GM12874 (cell line): ENCODE measurements at regions not wholly inside any gene's neighbourhood (a gene's known extent, or its start where the extent isn't known, plus 50 kb on each side); places are given as distances from the start of the nearest gene placed in this dataset.
A peak's percentile ranks its signal among the peaks of the same experiment; 100 is the strongest.

Experiments
- TF ChIP-seq, protein P1 (sequence below): IDR thresholded peaks from 2 replicates; pipeline ENCODE4 v1.5.1; 2011; ENCODE audit warnings: low read depth, mild to moderate bottlenecking, control low read depth, low read length, moderate library complexity; ENCODE audit not compliant: insufficient read depth

DNA sequence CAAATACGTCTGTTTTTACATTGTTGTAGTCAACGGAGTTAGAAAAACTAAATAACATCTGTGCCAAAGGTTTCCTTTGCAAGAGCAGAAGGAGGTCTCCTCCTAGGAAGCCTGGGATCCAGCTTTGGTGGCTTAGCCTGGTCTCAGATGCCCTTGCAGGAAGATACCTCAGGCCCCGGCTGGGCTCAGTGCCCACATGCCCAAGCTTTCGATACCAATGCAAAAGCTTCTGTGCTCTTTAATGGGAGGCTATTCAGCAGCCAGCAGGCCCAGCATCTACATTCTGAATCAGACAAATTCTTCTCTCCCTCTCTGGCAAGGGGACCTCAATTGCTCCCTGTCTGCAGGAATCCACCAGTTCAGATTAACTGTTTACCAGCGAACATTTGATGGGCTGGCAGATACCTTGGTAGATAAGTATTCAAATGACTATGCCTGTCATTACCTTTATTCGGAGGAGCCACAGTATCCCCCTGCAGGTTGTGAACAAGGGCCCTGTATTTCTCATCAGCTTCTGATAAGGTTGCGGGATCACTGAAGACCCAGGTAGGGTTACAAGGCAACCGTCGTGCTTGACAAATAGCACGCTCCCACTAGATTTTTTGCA lies 180.1 kb upstream of the KBTBD8 start:
- TF ChIP-seq, protein P1, sequence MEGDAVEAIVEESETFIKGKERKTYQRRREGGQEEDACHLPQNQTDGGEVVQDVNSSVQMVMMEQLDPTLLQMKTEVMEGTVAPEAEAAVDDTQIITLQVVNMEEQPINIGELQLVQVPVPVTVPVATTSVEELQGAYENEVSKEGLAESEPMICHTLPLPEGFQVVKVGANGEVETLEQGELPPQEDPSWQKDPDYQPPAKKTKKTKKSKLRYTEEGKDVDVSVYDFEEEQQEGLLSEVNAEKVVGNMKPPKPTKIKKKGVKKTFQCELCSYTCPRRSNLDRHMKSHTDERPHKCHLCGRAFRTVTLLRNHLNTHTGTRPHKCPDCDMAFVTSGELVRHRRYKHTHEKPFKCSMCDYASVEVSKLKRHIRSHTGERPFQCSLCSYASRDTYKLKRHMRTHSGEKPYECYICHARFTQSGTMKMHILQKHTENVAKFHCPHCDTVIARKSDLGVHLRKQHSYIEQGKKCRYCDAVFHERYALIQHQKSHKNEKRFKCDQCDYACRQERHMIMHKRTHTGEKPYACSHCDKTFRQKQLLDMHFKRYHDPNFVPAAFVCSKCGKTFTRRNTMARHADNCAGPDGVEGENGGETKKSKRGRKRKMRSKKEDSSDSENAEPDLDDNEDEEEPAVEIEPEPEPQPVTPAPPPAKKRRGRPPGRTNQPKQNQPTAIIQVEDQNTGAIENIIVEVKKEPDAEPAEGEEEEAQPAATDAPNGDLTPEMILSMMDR, result no peak

DNA sequence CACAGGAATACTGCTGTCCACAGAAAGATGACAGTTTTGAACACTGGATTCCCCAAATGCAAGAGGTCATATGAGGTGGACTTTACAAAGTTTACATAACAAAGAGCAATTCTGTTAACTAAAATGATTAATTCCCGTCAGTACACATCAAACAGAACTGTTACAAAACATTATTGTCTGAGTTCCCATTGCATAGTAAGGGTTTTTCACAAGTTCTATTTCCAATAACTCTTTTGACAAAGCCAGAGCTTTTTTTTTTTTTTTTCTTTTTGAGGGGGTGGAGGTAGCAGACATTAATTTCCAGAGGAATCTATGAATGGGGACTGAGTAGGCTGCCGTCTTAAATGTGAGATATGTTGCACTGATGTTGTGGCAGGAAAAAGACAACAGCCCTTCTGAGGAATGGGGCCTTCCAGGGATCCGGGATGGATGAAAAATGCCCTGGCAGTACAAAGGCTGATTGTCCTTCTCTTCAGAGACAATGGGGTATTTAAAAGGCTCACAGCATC lies 178.1 kb upstream of the KBTBD8 start:
- TF ChIP-seq, protein P1, result no peak

GRCh38 chr3:66822186-66823008 lies 175.7 kb upstream of the KBTBD8 start:
- TF ChIP-seq, protein P1, result peak; percentile 79

- TF ChIP-seq, protein P1, result no peak
These were observed 175.1 kb upstream of the KBTBD8 start for GRCh38 chr3:66823009-66823397.

DNA sequence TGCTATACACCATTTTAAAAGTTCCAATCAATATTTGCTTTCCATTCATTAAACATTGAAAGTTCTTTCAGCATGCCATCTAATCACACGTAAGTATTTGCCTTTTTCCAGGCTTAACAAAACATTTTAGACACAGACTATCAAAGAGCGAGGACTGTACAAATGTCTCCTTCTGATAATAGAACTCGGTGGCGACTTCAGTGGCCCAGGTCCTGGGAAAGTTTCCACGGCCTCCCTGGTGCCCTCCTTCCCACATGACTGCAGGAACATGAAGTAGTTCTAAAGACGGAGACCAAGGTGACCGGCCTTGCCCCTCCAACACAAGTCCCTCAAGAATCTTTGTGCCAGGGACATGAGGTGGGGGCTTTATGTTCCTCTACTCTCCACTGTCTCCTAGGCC lies 174.6 kb upstream of the KBTBD8 start:
- TF ChIP-seq, protein P1, result no peak

- TF ChIP-seq, protein P1, result no peak
These were observed 172.7 kb upstream of the KBTBD8 start for GRCh38 chr3:66825375-66825774.

- TF ChIP-seq, protein P1, result no peak
These were observed 170.4 kb upstream of the KBTBD8 start for GRCh38 chr3:66827726-66828125.
